IMR-90 (cell line): ENCODE measurements at regions not wholly inside any gene's neighbourhood (a gene's known extent, or its start where the extent isn't known, plus 50 kb on each side); places are given as distances from the start of the nearest gene placed in this dataset.

Experiments
- BHLHE40 ChIP-seq: fragments of 150-350 bp; IDR thresholded peaks from 2 replicates; pipeline ENCODE4 v1.6.1; 2016; ENCODE audit warnings: mild to moderate bottlenecking, low read depth, low read length
- CEBPB ChIP-seq: IDR thresholded peaks from 2 replicates; pipeline ENCODE4 v1.6.1; 2012; ENCODE audit warnings: low read depth, low read length, improper control_type of control experiment
- CTCF ChIP-seq: conservative IDR thresholded peaks from 2 replicates; pipeline ENCODE4 v1.5.1; 2012; ENCODE audit warnings: mild to moderate bottlenecking, low read depth, low read length, improper control_type of control experiment
- ELK1 ChIP-seq: fragments of 150-350 bp; IDR thresholded peaks from 2 replicates; pipeline ENCODE4 v1.6.1; 2016; ENCODE audit warnings: low read depth, mild to moderate bottlenecking, low read length, moderate library complexity, borderline replicate concordance
- FOS ChIP-seq: fragments of 150-350 bp; IDR thresholded peaks from 2 replicates; pipeline ENCODE4 v1.6.1; 2016; ENCODE audit warnings: low read depth, low read length
- MAFK ChIP-seq: IDR thresholded peaks from 2 replicates; pipeline ENCODE4 v1.6.1; 2012; ENCODE audit warnings: low read depth, low read length, improper control_type of control experiment
- MAZ ChIP-seq: IDR thresholded peaks from 2 replicates; pipeline ENCODE4 v1.6.1; 2012; ENCODE audit warnings: low read depth, mild to moderate bottlenecking, low read length, improper control_type of control experiment, moderate library complexity, borderline replicate concordance
- MXI1 ChIP-seq: IDR thresholded peaks from 2 replicates; pipeline ENCODE4 v1.6.1; 2012; ENCODE audit warnings: low read depth, mild to moderate bottlenecking, low read length, moderate library complexity, borderline replicate concordance
- POLR2A ChIP-seq: IDR thresholded peaks from 2 replicates; pipeline ENCODE4 v1.6.1; 2012; ENCODE audit warnings: mild to moderate bottlenecking, low read depth, low read length
- RAD21 ChIP-seq: IDR thresholded peaks from 2 replicates; pipeline ENCODE4 v1.6.1; 2012; ENCODE audit warnings: low read length, improper control_type of control experiment
- RCOR1 ChIP-seq: IDR thresholded peaks from 2 replicates; pipeline ENCODE4 v1.6.1; 2012; ENCODE audit warnings: mild to moderate bottlenecking, low read length, improper control_type of control experiment; ENCODE audit not compliant: insufficient replicate concordance
- RFX5 ChIP-seq: IDR thresholded peaks from 2 replicates; pipeline ENCODE4 v1.8.0; 2012; ENCODE audit warnings: low read depth, mild to moderate bottlenecking, low read length, moderate library complexity
- SMC3 ChIP-seq: fragments of 150-350 bp; IDR thresholded peaks from 2 replicates; pipeline ENCODE4 v1.6.1; 2016; ENCODE audit warnings: low read depth, mild to moderate bottlenecking, antibody characterized with exemption, low read length, moderate library complexity

- TF ChIP-seq POLR2A = no peak
- no peak for TF ChIP-seq CTCF
- TF ChIP-seq MXI1 = no peak
- TF ChIP-seq BHLHE40 = no peak
- no peak for TF ChIP-seq ELK1
- TF ChIP-seq RAD21 = no peak
- TF ChIP-seq FOS = no peak
- no peak for TF ChIP-seq SMC3
- TF ChIP-seq CEBPB = no peak
- TF ChIP-seq MAFK = no peak
- no peak for TF ChIP-seq RFX5
- TF ChIP-seq MAZ = no peak
- TF ChIP-seq RCOR1 = no peak
Observed at GRCh38 chr3:157606852-157607197, 103.6 kb upstream of the VEPH1 start.
